ENCODE measurements at regions not wholly inside any gene's neighbourhood (a gene's known extent, or its start where the extent isn't known, plus 50 kb on each side); places are given as distances from the start of the nearest gene placed in this dataset.
"Not testable (repeated sequence)": the region's sequence is repeated elsewhere in the genome, so short reads cannot be mapped to it uniquely, and the experiment has no call there.

DNA sequence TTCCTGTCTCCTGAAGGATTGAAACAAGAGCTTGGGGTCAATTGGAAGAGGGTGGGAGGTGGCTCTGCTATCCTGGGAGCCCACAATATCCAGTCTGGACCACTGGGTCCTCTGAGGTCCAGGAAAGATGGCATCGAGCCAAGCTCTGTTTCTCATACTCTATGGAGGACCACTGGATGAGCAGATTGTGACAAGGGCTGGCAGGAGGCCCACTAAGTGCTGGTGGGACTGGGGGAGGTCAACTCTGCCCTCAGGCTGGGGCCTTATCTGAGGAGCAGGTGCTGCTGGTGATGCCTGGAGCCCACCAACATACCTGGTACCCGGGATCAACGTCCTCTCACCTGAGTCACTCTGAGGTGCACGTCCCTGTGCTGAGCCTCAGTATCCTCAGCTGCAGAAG is 142.4 kb downstream of the NDUFA10 start:
- no peak for DNase-seq (ENCODE audit: low spot score)

DNA sequence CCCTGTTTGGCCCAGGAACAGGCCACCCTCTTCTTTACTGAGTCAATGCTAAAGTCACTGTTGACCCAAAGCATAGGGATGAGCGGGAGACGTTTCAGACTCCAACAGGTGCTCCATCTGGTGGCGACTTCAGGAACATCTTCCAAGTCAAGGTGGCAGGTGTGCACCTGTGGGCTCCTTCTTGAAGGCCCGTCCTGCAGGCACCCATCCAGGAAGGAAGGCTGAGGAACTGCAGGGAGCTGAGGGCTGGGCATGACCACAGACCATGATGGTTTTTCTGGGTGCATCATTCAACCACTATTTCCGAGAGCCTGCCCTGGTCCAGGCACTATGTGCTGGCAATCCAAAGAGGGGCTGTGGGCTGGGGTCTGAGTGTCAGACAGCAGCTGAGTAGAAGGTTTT is 142.8 kb downstream of the NDUFA10 start:
- peak; percentile 38 for DNase-seq (ENCODE audit: low spot score)

DNA sequence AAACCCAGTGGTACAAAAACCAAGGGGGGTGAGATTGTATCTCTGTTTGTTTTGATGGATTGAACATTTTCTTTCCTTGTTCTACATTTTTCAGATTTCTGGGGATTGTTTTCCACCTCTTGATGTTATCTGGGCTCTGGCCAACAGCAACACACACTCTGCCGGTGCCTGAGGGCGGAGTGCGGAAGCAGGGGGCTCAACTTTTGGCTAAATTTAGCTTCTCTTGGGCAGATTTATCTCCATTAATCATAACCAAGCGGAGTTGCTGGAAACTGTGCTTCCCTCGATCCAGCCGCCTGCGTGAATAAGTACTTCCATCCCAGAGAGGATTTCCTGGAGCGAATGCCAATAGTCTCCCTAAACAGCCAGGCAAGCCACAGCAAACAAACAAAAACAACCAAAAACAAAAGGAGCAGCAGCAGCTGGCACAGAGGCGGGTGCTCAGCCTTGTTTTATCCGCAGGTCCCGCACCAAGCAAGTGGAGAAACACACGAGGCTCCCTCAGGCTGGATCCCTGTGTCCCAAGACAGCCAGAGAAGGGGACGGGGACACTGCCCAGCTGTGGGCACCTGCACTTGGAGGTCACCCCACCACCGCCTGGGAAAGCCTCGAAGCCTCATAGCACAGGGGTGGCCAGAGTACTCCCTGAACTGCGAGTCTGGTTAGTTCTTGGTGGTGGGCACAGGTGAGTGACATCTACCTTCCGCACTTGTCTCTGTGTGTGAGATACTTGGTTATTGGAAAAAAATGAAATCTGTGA is 143.4 kb downstream of the NDUFA10 start:
- DNase-seq (ENCODE audit: low spot score), result peak; percentile 60

DNA sequence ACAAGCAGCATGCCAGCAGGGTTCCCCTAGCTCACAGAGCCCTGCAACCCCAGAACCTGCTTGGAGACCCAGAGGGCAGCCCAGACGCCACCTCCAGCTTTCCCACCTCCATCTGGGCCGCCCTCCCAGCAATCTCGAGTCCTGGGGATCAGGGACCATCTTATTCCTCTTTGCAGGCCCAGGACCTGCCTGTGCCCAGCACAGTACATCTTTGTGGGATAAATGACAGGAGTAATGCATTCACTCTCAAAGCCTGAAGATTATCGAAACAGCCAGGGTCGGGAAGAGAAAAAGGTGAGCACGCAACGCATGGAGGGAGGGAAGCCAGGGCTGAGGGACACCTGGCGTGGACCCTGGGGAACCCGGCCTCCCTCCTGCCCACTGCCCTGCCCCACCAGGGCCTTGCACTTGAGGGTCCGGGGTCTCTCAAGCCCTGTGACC is 144.1 kb downstream of the NDUFA10 start:
- DNase-seq (ENCODE audit: low spot score), result no peak

DNA sequence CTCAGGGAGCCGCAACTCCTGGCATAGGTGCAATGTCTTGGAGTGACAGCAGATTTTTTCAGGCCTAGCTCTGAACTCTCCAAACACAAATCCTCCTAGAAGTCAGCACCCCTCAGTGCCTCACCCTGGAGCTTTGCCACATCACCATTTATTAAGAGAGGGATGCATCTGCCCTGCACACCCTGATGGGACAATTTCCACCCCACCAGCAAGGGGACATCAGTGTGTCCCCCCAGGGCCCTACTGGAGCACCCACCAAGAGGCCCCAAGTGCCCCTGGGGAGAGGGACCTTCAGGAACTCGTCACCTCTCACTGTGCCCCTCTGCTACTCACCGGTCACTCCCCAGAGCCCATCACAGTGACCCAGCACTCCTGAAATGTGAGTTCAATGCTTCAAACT is 144.7 kb downstream of the NDUFA10 start:
- DNase-seq (ENCODE audit: low spot score), result no peak

DNA sequence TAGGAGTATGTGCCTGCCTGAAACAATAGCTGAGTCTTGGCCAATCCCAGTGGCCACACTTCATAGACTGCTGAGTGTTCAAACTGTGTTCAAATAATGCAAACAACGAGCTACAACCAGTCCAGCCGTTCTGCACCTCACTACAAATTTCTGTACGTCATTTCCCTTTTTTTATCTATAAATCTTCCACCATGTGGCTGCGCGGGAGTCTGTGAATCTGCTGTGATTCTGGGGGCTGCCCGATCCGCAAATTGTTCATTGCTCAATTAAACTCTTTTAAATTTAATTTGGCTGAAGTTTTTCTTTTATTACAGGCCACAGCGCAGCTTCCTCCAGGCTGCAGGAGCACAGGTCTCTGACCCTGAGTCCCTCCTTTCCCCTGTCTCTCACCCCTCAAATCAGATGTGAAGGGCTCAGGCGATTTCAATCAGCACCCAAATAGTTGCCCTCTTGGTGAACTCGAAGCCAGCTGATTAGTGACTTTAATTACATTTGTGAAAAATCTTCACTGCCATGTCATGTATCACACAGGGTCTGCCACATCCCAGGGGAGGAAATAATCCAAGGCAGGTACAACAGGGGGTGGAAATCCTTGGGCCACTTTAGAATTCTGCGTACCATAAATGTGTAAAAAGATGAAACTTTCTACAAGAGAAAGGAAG is 145.6 kb downstream of the NDUFA10 start:
- no peak for DNase-seq (ENCODE audit: low spot score)

DNA sequence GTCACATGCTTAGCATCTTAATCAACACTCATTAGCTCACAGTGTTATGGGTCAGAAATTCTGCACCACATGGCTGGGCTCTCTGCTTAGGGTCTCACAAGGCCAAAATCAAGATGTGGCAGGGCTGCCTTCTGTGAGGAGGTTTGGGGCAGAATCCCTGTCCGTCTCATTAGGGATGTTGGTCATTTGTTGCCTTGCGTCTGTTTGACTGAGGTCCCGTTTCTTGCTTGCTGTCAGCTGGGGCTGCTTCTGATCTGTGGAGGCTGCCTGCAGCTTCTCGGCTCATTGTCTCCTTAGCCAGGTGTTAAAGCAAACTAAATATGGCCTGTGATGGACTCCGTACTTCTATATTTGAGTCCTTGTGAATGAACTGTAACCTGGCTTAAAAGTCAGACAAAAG is 146.5 kb downstream of the NDUFA10 start:
- DNase-seq (ENCODE audit: low spot score), result no peak

DNA sequence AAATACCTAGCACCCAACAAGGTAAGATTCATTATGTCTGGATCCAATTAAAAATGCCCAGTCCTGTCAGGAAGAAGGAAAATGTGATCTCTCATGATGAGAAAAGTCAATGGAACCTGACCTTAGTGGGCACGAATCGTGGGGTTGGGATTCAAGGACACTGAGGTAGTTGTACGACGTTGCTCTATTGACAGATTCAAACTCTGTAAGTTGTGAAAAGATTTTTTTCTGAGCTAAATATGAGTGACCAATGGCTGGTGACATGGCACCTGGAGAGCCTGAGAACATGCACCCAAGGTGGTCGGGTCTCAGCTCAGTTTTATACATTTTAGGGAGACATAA is 148.2 kb downstream of the NDUFA10 start:
- no peak for DNase-seq (ENCODE audit: low spot score)

DNA sequence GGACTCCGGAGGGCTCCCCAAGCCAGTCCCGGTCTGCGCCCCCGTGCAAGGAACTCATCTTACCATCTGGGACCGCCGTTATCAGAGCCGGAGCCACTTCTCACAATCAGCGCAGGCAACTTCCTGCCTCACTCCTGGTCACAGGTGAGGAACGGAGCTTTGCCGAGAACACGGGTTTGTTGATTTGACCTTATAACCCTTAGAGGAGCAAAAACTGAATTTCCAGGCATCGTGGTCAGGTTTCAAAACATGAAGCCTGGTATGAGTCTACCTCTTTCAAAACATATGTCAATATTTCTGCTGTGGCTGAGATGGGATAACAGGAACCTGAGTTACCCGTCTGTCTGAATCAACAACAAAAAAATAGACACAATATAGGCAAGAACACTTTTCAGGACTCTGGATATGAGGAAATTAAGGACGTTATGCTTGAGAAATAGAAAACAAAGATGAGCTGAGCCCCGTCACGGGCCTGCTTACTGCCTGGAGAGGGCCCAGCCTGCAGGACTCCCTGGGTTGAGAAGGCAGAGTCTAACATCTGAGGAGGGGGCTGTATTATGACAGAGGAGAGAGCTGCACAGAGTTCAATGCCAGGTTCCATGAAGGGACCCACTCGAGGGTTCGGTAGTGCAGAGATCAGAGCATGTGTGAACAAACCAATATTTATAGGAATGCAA is 148.7 kb downstream of the NDUFA10 start:
- DNase-seq (ENCODE audit: low spot score), result no peak

DNA sequence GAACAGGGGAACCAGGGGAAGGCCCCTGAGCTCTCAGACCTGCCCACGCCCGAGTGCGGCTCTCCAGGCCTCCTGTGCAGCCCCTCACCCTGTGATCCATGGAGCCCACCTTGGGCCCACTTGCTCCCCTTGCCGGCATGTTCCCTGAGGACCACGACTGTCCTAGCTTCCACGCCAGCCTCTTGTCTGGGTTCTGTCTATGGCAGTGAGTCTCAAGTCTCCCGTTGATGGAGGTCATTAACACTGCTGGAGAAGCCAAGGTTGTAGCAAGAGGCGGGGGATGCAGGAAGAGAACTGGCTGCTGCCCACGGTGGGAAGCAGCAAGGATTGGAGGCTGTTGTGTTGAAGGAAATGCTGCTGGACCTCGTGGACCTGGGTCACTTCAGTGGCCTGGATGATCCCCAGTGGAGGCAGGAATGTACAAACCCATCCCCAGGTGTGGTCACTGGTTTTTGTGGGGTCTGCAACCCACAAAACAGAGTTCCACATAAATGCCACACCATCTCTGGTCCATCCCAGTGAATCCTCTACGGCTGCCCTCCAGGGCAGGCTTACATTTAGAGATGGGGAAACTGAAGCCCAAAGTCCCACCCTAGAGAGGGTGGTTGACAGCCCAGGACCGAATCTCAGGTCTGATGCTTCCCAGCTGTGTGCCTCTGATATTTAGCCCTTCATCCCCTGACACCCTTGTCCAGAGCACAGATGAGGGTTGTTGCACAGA is 150.3 kb downstream of the NDUFA10 start:
- no peak for DNase-seq (ENCODE audit: low spot score)

DNA sequence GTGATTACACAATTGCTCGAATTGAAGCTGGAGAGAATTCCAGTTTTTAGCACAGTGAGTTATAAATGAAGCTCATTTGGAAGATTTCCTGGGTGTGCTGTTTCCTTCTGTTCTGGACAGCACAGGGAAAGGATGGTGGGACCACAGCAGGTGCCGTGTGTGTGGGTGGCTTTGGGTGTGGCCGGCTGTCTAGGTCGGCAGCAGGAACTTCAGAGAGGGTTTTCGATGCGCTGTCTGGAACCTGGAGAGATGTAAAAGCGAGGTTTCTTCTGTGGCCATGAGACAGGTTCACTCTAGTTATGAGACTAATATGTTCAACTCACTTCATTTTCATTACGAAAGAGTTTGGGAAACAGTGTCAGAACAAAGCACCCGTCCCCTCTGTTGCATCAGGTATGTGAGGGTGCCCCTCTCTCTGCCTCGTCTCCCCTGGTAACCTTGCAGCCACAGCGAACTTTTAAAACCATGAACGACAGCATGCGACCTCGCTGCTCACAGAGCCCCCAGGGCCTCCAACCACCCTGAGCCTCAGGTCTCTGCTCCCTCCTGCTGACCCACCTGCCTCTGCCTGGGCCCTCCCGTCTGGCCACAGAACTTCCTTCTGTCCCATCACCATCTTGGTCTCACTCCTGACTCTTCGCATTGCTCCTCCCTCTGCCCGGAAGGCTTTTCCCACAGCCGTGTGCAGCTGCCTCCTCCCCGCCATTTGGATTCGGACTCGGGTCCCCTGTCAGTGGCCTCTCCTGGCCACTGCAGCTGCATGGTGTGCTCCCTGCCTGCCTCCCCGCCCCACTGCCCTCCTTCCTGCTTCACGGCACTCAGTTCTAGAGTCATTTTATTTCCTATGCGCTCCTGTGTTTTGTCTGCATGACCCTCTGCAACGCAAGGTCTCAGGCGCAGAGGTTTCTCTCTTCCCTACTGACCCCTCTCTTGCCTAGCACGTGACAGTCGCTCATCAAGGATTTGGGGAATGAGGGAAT is 151.2 kb downstream of the NDUFA10 start:
- DNase-seq (ENCODE audit: low spot score), result no peak

DNA sequence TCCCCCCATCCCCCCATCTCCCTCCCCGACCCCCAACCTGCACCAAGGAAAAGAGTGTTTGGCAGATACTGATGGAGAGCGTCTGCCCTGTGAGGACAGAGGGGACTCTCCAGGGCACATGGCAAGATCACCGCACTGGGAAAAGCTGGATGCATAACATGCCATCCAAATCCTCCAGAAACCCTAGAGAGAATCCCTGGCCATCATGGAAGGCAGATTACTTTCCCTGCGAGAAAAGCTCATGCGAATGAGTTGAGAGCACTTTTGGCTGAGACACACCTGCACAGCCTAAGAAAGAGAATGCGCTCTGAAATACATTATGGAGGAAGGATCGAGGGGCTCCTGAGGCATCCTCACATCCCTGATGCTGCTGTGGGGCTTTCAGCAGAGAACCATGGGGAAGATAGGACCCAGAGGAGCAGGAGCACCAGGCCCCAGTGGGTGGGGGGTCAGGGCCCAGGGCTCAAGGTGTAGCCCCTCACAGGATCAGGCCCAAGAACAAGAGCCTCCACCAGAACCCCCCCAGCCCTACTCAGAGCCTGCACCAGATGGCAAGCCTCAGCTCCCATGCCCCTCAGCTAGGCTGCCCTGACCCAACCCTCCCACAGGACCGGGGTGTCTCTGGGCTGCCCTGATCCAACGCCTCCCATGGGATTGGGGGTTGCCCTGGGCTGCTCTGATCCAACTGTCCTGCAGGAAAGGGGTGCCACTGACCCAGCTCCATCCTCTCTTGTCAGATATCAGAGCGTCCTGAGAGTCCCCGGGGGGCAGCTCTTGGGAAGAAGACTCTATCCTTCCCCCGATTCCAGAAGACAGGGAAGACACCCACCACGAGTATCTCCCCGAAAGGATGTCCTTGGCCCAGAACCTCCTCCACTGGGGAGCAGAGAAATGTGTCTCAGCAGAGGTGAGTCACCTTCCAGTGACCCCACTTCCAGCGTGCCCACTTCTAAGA is 153.4 kb downstream of the NDUFA10 start:
- no peak for DNase-seq (ENCODE audit: low spot score)

DNA sequence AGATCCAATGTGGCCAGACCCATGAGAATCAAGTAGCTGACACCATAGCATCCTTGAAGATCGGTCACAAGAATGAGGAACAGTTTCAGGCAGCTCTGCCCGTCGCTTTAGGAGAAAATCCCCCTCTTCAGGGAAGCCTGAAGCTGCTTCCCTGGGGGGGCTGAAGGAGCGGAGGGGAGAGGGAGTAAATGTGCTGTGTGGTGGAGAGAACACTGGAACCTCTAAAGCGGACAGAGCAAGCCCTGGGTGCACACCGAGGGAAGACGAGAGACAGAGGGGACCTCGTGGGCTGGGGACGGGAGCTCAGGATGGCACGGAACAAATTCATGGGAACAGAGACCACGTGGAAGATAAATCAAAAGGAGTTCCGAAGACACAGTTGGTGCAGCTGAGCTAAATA is 154.3 kb downstream of the NDUFA10 start:
- no peak for DNase-seq (ENCODE audit: low spot score)

DNA sequence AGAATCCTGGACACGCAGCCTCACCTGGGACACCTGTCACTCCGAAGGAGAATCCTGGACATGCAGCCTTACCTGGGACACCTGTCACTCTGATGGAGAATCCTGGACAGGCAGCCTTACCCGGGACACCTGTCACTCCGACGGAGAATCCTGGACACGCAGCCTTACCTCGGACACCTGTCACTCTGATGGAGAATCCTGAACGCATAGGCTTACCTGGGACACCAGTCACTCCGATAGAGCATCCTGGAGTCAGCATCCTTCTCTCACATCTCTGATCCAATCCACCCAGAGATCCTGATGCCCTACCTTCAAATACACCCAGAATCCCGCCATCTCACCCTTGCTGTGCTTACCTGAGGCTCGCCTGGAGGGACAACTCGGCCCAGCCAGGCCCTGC is 154.9 kb downstream of the NDUFA10 start:
- no peak for DNase-seq (ENCODE audit: low spot score)

DNA sequence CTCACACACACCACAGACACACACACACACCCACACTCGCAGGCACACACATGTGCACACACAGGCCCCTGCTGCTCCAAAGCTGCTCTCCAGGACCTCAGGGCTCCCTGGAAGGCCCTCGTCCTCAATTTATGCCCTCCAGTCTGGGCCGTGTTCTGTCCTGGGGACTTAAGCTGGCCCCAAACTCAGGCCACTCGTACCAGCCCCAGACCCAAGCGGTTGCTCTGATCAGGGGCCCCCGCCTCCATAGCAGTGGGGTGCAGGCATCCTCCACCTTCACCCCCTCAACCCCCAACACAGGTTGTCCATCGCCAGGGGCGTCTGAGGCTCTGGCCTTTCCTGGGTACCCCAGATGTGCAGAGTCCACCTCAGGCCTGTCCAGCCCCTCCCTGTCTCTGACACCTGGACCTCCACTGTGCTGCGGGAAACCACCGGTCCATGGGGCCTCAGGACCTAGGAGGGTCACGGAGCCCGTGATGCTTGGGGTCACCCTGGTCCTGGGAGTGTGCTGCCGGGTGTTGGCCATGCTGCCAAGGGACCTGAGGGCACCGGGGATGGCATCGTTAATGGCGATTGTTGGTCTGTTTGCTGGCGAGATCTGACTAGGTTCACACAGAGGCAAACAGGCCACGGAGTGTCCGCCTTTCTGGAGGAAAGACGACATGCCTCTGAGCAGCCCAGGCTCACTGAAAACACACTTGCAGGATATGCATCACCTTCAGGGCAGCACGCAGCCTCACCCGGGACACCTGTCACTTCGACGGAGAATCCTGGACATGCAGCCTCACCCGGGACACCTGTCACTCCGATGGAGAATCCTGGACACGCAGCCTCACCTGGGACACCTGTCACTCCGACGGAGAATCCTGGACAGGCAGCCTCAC is 155.6 kb downstream of the NDUFA10 start:
- no peak for DNase-seq (ENCODE audit: low spot score)

DNA sequence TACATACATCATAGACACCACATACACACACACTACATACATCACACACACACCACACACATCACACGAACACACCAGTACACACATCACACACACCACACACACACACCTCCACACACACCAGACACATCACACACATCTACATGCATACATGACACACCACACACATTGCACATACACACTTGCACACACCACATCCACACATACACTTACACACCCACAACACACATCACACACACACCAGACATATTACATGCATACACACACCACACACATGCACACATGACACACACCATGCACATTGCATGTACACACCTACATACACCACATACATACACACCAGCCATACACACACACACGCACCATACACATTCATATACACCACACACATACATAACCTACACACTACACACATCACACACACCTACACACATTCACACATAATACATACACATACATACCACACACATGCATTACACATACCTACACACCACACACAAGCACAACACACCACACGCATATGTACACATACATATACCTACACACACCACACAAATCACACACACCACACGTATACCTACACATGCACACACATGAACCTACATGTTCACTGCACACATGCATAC is 156.5 kb downstream of the NDUFA10 start:
- DNase-seq (ENCODE audit: low spot score), result no peak

DNA sequence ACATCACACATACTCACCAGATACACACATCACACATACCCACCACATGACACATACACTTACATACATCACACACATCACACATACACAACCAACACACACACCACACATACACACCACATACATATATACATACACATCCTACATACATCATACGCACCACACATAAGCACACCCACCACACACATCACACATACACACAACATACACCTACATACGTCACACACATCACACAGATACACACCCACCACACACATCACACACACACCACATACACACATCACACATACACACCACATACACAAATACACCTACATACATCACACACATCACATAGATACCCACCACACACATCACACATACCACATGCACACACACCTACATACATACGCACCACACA is 158.4 kb downstream of the NDUFA10 start:
- no peak for DNase-seq (ENCODE audit: low spot score)

DNA sequence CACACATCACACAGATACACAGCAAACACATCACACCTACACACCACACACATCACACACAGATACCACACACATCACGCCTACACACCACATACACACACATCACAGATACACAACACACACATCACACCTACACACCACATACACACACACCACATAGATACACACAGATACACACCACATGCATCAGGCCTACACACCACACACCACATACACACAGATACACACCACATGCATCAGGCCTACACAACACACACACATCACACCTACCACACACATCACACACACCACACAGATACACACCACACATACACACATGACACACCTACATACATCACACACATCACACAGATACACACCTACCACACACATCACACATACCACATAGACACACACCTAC is 158.8 kb downstream of the NDUFA10 start:
- no peak for DNase-seq (ENCODE audit: low spot score)

DNA sequence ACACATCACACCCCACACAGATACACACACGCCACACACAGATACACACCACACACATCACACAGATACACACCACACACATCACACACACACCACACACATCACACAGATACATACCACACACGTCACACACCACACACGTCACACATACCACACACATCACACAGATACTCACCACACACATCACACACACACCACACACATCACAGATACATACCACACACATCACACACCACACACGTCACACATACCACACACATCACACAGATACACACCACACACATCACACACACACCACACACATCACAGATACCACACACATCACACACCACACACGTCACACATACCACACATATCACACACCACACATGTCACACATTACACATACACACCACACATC is 159.3 kb downstream of the NDUFA10 start:
- DNase-seq (ENCODE audit: low spot score), result not testable (repeated sequence)
